OCI-LY7 (cell line): ENCODE measurements at regions not wholly inside any gene's neighbourhood (a gene's known extent, or its start where the extent isn't known, plus 50 kb on each side); places are given as distances from the start of the nearest gene placed in this dataset.

Source experiments
- BruUV-seq: library from RNA; stranded (reverse); fragments of 400-500 nt; replicated peaks from 2 replicates; lab custom pipeline; 2021; lab: Mats Ljungman, UMichigan
- CTCF ChIA-PET: fragments of 300-600 bp; sonication (Branson Sonifier 250); formaldehyde crosslinking; loops from one replicate; lab custom pipeline; 2022; ENCODE audit warnings: antibody characterized with exemption; ENCODE audit not compliant: unreplicated experiment; lab: Charles Lee
- POLR2A ChIA-PET: fragments of 300-600 bp; sonication (Branson Sonifier 250); formaldehyde crosslinking; loops from one replicate; lab custom pipeline; 2022; ENCODE audit warnings: antibody characterized with exemption; lab: Charles Lee
- DNase-seq: peaks from one replicate; pipeline ENCODE4 v3.0.0-alpha.2; 2015; ENCODE audit warnings: low spot score
- H2AFZ ChIP-seq: fragments of 200-600 bp; sonication (generic), shearing (Covaris generic); 2 replicates; pipeline ENCODE4 v1.6.1; 2014; ENCODE audit warnings: mild to moderate bottlenecking, antibody characterized with exemption, low read length, moderate library complexity
- H3K27ac ChIP-seq: fragments of 200-600 bp; sonication (generic); 2 replicates; pipeline ENCODE4 v1.5.1; 2014; ENCODE audit warnings: mixed run types, low read depth, mild to moderate bottlenecking, moderate library complexity, low read length, inconsistent platforms; ENCODE audit not compliant: poor library complexity, severe bottlenecking
- H3K36me3 ChIP-seq: fragments of 200-600 bp; sonication (generic); 2 replicates; pipeline ENCODE4 v1.6.1; 2014; ENCODE audit warnings: mild to moderate bottlenecking, antibody characterized with exemption, low read length, moderate library complexity, mixed read lengths; ENCODE audit not compliant: insufficient read depth
- H3K4me1 ChIP-seq: fragments of 200-600 bp; sonication (generic); 2 replicates; pipeline ENCODE4 v1.5.1; 2014; ENCODE audit warnings: mild to moderate bottlenecking, low read length; ENCODE audit not compliant: insufficient read depth, poor library complexity, severe bottlenecking
- H3K4me2 ChIP-seq: fragments of 200-600 bp; sonication (generic); 2 replicates; pipeline ENCODE4 v1.6.1; 2014; ENCODE audit warnings: mild to moderate bottlenecking, low read length
- H3K4me3 ChIP-seq: fragments of 200-600 bp; sonication (generic); 2 replicates; pipeline ENCODE4 v1.5.1; 2014; ENCODE audit warnings: mild to moderate bottlenecking, low read depth, low read length; ENCODE audit not compliant: poor library complexity, severe bottlenecking
- H3K79me2 ChIP-seq: fragments of 200-600 bp; sonication (generic); 2 replicates; pipeline ENCODE4 v1.6.1; 2016; ENCODE audit warnings: low read depth, mild to moderate bottlenecking, low read length, moderate library complexity, mixed read lengths; ENCODE audit not compliant: insufficient read depth
- H3K9me2 ChIP-seq: fragments of 200-600 bp; sonication (generic); 2 replicates; pipeline ENCODE4 v1.6.1; 2016; ENCODE audit warnings: mild to moderate bottlenecking, low read length, mixed read lengths; ENCODE audit not compliant: insufficient read depth
- H3K9me3 ChIP-seq: fragments of 200-600 bp; sonication (generic); 2 replicates; pipeline ENCODE4 v1.6.1; 2014; ENCODE audit warnings: mild to moderate bottlenecking, mixed run types, low read length, mixed read lengths
- H4K20me1 ChIP-seq: fragments of 200-600 bp; sonication (generic); 2 replicates; pipeline ENCODE4 v1.6.1; 2014; ENCODE audit warnings: mild to moderate bottlenecking, antibody characterized with exemption, low read length, moderate library complexity, mixed read lengths; ENCODE audit not compliant: insufficient read depth
- CTCF ChIP-seq: fragments of 200-600 bp; sonication (generic); conservative IDR thresholded peaks from 2 replicates; pipeline ENCODE4 v1.5.1; 2014; ENCODE audit warnings: mild to moderate bottlenecking, antibody characterized with exemption, low read length, moderate library complexity, mixed read lengths
- EZH2phosphoT487 ChIP-seq: fragments of 200-600 bp; sonication (generic); IDR thresholded peaks from 2 replicates; pipeline ENCODE4 v1.6.1; 2018; ENCODE audit warnings: low read depth, borderline replicate concordance, mild to moderate bottlenecking, mixed run types, antibody characterized with exemption, low read length, moderate library complexity, mixed read lengths
- intact Hi-C: fragments of 100-400 bp; cut with micrococcal nuclease; formaldehyde crosslinking; loops from one replicate; pipeline ENCODE4 v1.10.0; 2022; ENCODE audit not compliant: unreplicated experiment

- Histone ChIP-seq H3K9me2 (no peaks in the 10 kb centered on the region), H3K4me2 (no peak overlapping the region), H4K20me1 (no peaks in the 10 kb centered on the region), H3K9me3 (no peaks in the 10 kb centered on the region), H2AFZ (no peak overlapping the region), H3K36me3 (no peaks in the 10 kb centered on the region), H3K79me2 (no peaks in the 10 kb centered on the region), H3K4me3 (no peak overlapping the region), H3K4me1 (no peaks in the 10 kb centered on the region), H3K27ac (no peak overlapping the region)
- TF ChIP-seq CTCF (no peak), EZH2phosphoT487 (no peak)
- intact Hi-C loops, result no loop called here
- ChIA-PET POLR2A (no interaction called here), CTCF (no interaction called here)
- no peak for DNase-seq
- BruUV-seq, result no TSS peak
These were observed 484.8 kb downstream of the PREX1 start for GRCh38 chr20:48342822-48343513.

GRCh38 chr20:48340883-48341281 lies 486.9 kb downstream of the PREX1 start:
- H3K4me1 ChIP-seq, result no peaks in the 10 kb centered on the region
- no peak overlapping the region for H3K4me2 ChIP-seq
- no peaks in the 10 kb centered on the region for H3K9me2 ChIP-seq
- no peaks in the 10 kb centered on the region for H3K9me3 ChIP-seq
- H2AFZ ChIP-seq, result no peak overlapping the region
- ChIA-PET CTCF (no interaction called here), POLR2A (no interaction called here)
- H3K4me3 ChIP-seq, result no peak overlapping the region
- DNase-seq, result no peak
- no peaks in the 10 kb centered on the region for H4K20me1 ChIP-seq
- TF ChIP-seq CTCF (no peak), EZH2phosphoT487 (no peak)
- H3K36me3 ChIP-seq, result no peaks in the 10 kb centered on the region
- no peaks in the 10 kb centered on the region for H3K79me2 ChIP-seq
- H3K27ac ChIP-seq, result no peak overlapping the region
- BruUV-seq, result no TSS peak
- intact Hi-C loops, result no loop called here

- Histone ChIP-seq H3K4me1 (no peaks in the 10 kb centered on the region), H4K20me1 (no peaks in the 10 kb centered on the region), H3K79me2 (no peaks in the 10 kb centered on the region), H3K9me2 (no peaks in the 10 kb centered on the region), H3K27ac (no peak overlapping the region), H3K4me2 (no peak overlapping the region), H3K4me3 (no peak overlapping the region), H3K36me3 (no peaks in the 10 kb centered on the region), H2AFZ (no peak overlapping the region), H3K9me3 (no peaks in the 10 kb centered on the region)
- no TSS peak for BruUV-seq
- intact Hi-C loops, result no loop called here
- no peak for TF ChIP-seq CTCF
- TF ChIP-seq EZH2phosphoT487, result no peak
- ChIA-PET POLR2A (no interaction called here), CTCF (interaction anchor here (0.6 kb wide), 1 partner anchor 232 kb away, joined by 3 read pairs; no protein-coding TSS in a partner anchor)
- DNase-seq, result no peak
These were observed 487.6 kb downstream of the PREX1 start for GRCh38 chr20:48339986-48340882.
